ENCODE measurements at regions not wholly inside any gene's neighbourhood (a gene's known extent, or its start where the extent isn't known, plus 50 kb on each side); places are given as distances from the start of the nearest gene placed in this dataset.

- TF ChIP-seq EZH2 (IDR thresholded peaks at IDR 0.05) (no peak), CTCF (IDR thresholded peaks at IDR 0.05) (no peak)
Observed at GRCh38 chr2:4981802-4982409, 710.3 kb upstream of the SOX11 start.

Measured in neural progenitor cell (in vitro differentiated cells).